ENCODE measurements at regions not wholly inside any gene's neighbourhood (a gene's known extent, or its start where the extent isn't known, plus 50 kb on each side); places are given as distances from the start of the nearest gene placed in this dataset.

GRCh38 chr7:25512061-25512687 is 283.9 kb upstream of the NPVF start:
- no peak for DNase-seq (ENCODE audit: low read depth in 2 of 2)

GRCh38 chr7:25515633-25516275 is 287.5 kb upstream of the NPVF start:
- DNase-seq (ENCODE audit: low read depth in 2 of 2) = no peak

- no peak for DNase-seq (ENCODE audit: low read depth in 2 of 2)
These were observed 289.6 kb upstream of the NPVF start for GRCh38 chr7:25517906-25518305.

GRCh38 chr7:25520017-25520416 is 291.7 kb upstream of the NPVF start:
- DNase-seq (ENCODE audit: low read depth in 2 of 2) = no peak

- no peak for DNase-seq (ENCODE audit: low read depth in 2 of 2)
These were observed 292.2 kb upstream of the NPVF start for GRCh38 chr7:25520516-25520915.

GRCh38 chr7:25521236-25521635 is 292.9 kb upstream of the NPVF start:
- DNase-seq (ENCODE audit: low read depth in 2 of 2) = no peak

GRCh38 chr7:25522727-25523126 is 294.4 kb upstream of the NPVF start:
- no peak for DNase-seq (ENCODE audit: low read depth in 2 of 2)

- no peak for DNase-seq (ENCODE audit: low read depth in 2 of 2)
These were observed 299.4 kb upstream of the NPVF start for GRCh38 chr7:25527665-25528170.

GRCh38 chr7:25529320-25529719 is 301.0 kb upstream of the NPVF start:
- no peak for DNase-seq (ENCODE audit: low read depth in 2 of 2)

GRCh38 chr7:25536851-25537250 is 308.6 kb upstream of the NPVF start:
- no peak for DNase-seq (ENCODE audit: low read depth in 2 of 2)

- no peak for DNase-seq (ENCODE audit: low read depth in 2 of 2)
These were observed 309.5 kb upstream of the NPVF start for GRCh38 chr7:25537662-25538375.

GRCh38 chr7:25541094-25541821 is 313.0 kb upstream of the NPVF start:
- DNase-seq (ENCODE audit: low read depth in 2 of 2) = no peak

- no peak for DNase-seq (ENCODE audit: low read depth in 2 of 2)
These were observed 313.6 kb upstream of the NPVF start for GRCh38 chr7:25541877-25542276.

GRCh38 chr7:25543210-25543609 is 314.9 kb upstream of the NPVF start:
- no peak for DNase-seq (ENCODE audit: low read depth in 2 of 2)

- DNase-seq (ENCODE audit: low read depth in 2 of 2) = no peak
These were observed 315.5 kb upstream of the NPVF start for GRCh38 chr7:25543798-25544197.

- DNase-seq (ENCODE audit: low read depth in 2 of 2) = no peak
These were observed 316.0 kb upstream of the NPVF start for GRCh38 chr7:25544254-25544653.

GRCh38 chr7:25545124-25546008 is 317.1 kb upstream of the NPVF start:
- no peak for DNase-seq (ENCODE audit: low read depth in 2 of 2)

- DNase-seq (ENCODE audit: low read depth in 2 of 2) = no peak
These were observed 318.0 kb upstream of the NPVF start for GRCh38 chr7:25546306-25546705.

- DNase-seq (ENCODE audit: low read depth in 2 of 2) = no peak
These were observed 321.1 kb upstream of the NPVF start for GRCh38 chr7:25549271-25549921.

- DNase-seq (ENCODE audit: low read depth in 2 of 2) = no peak
These were observed 321.9 kb upstream of the NPVF start for GRCh38 chr7:25550149-25550548.

- DNase-seq (ENCODE audit: low read depth in 2 of 2) = no peak
These were observed 324.7 kb upstream of the NPVF start for GRCh38 chr7:25552998-25553397.

All from activated CD8-positive, alpha-beta memory T cell treated with anti-CD3 and anti-CD28 coated beads for 4 hours (primary cell).